CD14-positive monocyte (primary cell): ENCODE measurements at regions not wholly inside any gene's neighbourhood (a gene's known extent, or its start where the extent isn't known, plus 50 kb on each side); places are given as distances from the start of the nearest gene placed in this dataset.
"Not testable (repeated sequence)": the region's sequence is repeated elsewhere in the genome, so short reads cannot be mapped to it uniquely, and the experiment has no call there.

Experiments used
- DNase-seq, 3 donors: peaks; one replicate each; pipeline ENCODE4 v3.0.0-alpha.2; 2011 to 2022
- H2AFZ ChIP-seq: 2 replicates; pipeline ENCODE4 v1.6.0; 2012; ENCODE audit warnings: mild to moderate bottlenecking, low read depth, low read length, inconsistent platforms; ENCODE audit not compliant: insufficient read depth, poor library complexity, severe bottlenecking
- H3K27ac ChIP-seq, 2 donors: 1 replicate in 1 of 2; 2 replicates in 1 of 2; pipeline ENCODE4 v1.5.1; 2012 to 2013; ENCODE audit warnings: low read length in 2 of 2, control low read depth in 1 of 2, inconsistent platforms in 1 of 2, low read depth in 1 of 2, mild to moderate bottlenecking in 1 of 2
- H3K27me3 ChIP-seq, 2 donors: one replicate each; pipeline versions ENCODE4 v1.6.0 to v1.6.1; 2011 to 2013; ENCODE audit warnings: low read length in 2 of 2; ENCODE audit not compliant: control insufficient read depth in 2 of 2, insufficient read depth in 2 of 2
- H3K36me3 ChIP-seq, 2 donors: replicated peaks in 1 of 2; 1 replicate in 1 of 2; 2 replicates in 1 of 2; pipeline versions ENCODE4 v1.5.1 to v1.6.1; 2012 to 2013; ENCODE audit warnings: low read length in 2 of 2, control low read depth in 1 of 2, inconsistent platforms in 1 of 2, mild to moderate bottlenecking in 1 of 2; ENCODE audit not compliant: insufficient read depth in 2 of 2, control insufficient read depth in 1 of 2
- H3K4me1 ChIP-seq, 2 donors: 1 replicate in 1 of 2; 2 replicates in 1 of 2; pipeline versions ENCODE4 v1.5.1 to v1.6.1; 2012 to 2013; ENCODE audit warnings: low read length in 2 of 2, control low read depth in 1 of 2, inconsistent platforms in 1 of 2, mild to moderate bottlenecking in 1 of 2, moderate library complexity in 1 of 2; ENCODE audit not compliant: insufficient read depth in 2 of 2, control insufficient read depth in 1 of 2
- H3K4me2 ChIP-seq: replicated peaks from 2 replicates; pipeline ENCODE3; 2012; ENCODE audit warnings: low read length, moderate library complexity, mild to moderate bottlenecking; ENCODE audit not compliant: poor library complexity, severe bottlenecking; ENCODE audit errors: extremely low read depth
- H3K4me3 ChIP-seq, 3 experiments: fragments of 200-600 bp in 1 of 3; sonication (generic) in 1 of 3; replicated peaks in 1 of 3; 1 replicate in 2 of 3; 2 replicates in 1 of 3; pipeline ENCODE4 v1.5.1; 2011 to 2013; ENCODE audit warnings: low read length in 3 of 3, mild to moderate bottlenecking in 3 of 3, control low read depth in 2 of 3, low read depth in 2 of 3, inconsistent platforms in 1 of 3, moderate library complexity in 1 of 3
- H3K79me2 ChIP-seq: 2 replicates; pipeline ENCODE4 v1.6.0; 2012; ENCODE audit warnings: mild to moderate bottlenecking, control low read depth, inconsistent platforms, low read length, moderate library complexity; ENCODE audit not compliant: insufficient read depth
- H3K9ac ChIP-seq: 2 replicates; pipeline ENCODE4 v1.6.0; 2017; ENCODE audit warnings: low read length, mild to moderate bottlenecking; ENCODE audit not compliant: insufficient read depth, poor library complexity, severe bottlenecking
- H3K9me3 ChIP-seq, 2 donors: replicated peaks in 1 of 2; 1 replicate in 1 of 2; 2 replicates in 1 of 2; pipeline versions ENCODE4 v1.5.1 to v1.6.1; 2012 to 2013; ENCODE audit warnings: low read length in 2 of 2, control low read depth in 1 of 2; ENCODE audit not compliant: control insufficient read depth in 1 of 2, insufficient read depth in 1 of 2
- H4K20me1 ChIP-seq: 2 replicates; pipeline ENCODE4 v1.6.0; 2012; ENCODE audit warnings: mild to moderate bottlenecking, low read length, control low read depth, moderate library complexity; ENCODE audit not compliant: insufficient read depth
- H3K27ac Mint-ChIP-seq, 7 donors: one replicate each; pipeline ENCODE4 v1.8.0; 2020; ENCODE audit warnings: mild to moderate bottlenecking in 7 of 7, mixed read lengths in 7 of 7, moderate library complexity in 6 of 7, inconsistent platforms in 2 of 7
- H3K27me3 Mint-ChIP-seq, 3 donors: one replicate each; pipeline ENCODE4 v1.8.0; 2021 to 2022; ENCODE audit warnings: low read depth in 3 of 3, mild to moderate bottlenecking in 3 of 3, mixed read lengths in 3 of 3, moderate library complexity in 3 of 3, inconsistent platforms in 1 of 3
- H3K36me3 Mint-ChIP-seq, 2 donors: one replicate each; pipeline ENCODE4 v1.8.0; 2020; ENCODE audit warnings: mixed read lengths in 2 of 2, inconsistent platforms in 1 of 2, mild to moderate bottlenecking in 1 of 2
- H3K4me1 Mint-ChIP-seq: one replicate; pipeline ENCODE4 v1.8.0; 2020; ENCODE audit warnings: mild to moderate bottlenecking, mixed read lengths
- H3K4me3 Mint-ChIP-seq, 2 donors: one replicate each; pipeline ENCODE4 v1.8.0; 2020; ENCODE audit warnings: mild to moderate bottlenecking in 2 of 2, mixed read lengths in 2 of 2, moderate library complexity in 1 of 2
- H3K9me3 Mint-ChIP-seq, 7 donors: one replicate each; pipeline ENCODE4 v1.8.0; 2020 to 2022; ENCODE audit warnings: mixed read lengths in 7 of 7, mild to moderate bottlenecking in 6 of 7, moderate library complexity in 6 of 7, inconsistent platforms in 2 of 7
- WGBS: methylation state at CpG from one replicate; pipeline ENCODE4 v1.1.5; 2013; ENCODE audit warnings: missing lambda C conversion rate; ENCODE audit not compliant: insufficient coverage; 5-methylcytosine and 5-hydroxymethylcytosine counted together
- intact Hi-C, 2 donors: fragments of 100-400 bp; cut with micrococcal nuclease; formaldehyde crosslinking; loops; one replicate each; pipeline versions ENCODE4 v1.15.0 to v1.15.1; 2023
- TF ChIP-seq, protein P1 (sequence below): fragments of 200-600 bp; IDR thresholded peaks from one replicate; pipeline ENCODE4 v1.8.0; 2022; ENCODE audit warnings: antibody characterized with exemption, mild to moderate bottlenecking

DNA sequence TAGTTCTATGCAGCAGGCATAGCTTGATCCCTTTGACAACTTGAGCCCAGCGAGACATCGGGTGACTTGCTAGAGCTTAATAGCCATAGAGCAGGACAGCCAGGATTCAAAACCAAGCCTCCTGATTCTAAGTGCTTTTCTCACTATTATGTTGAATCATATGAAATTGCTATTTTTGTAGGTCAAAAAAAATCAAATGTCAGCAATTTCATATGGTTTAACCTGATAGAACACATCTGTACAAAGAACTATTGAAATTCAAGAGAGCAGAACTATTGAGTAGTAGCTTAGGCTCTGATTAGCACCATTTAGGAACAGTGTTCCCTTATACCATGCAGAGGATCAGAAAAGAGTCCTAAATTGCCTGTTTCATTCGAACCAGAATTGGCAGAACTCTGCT lies 132.0 kb downstream of the EMP1 start:
- H3K36me3 Mint-ChIP-seq = no peaks in the 10 kb centered on the region
- no peak for DNase-seq
- H3K9me3 Mint-ChIP-seq = peaks cover 0 to 3% (median 0%) of the 10 kb centered on the region in 7 donors
- intact Hi-C loops = no loop called here
- Histone ChIP-seq H3K27ac (no peak overlapping the region), H3K4me1 (no peaks in the 10 kb centered on the region), H3K4me2 (no peak overlapping the region), H3K79me2 (no peaks in the 10 kb centered on the region), H3K36me3 (no peaks in the 10 kb centered on the region), H3K9me3 (no peaks in the 10 kb centered on the region), H3K27me3 (no peaks in the 10 kb centered on the region), H3K4me3 (no peak overlapping the region), H4K20me1 (no peaks in the 10 kb centered on the region), H3K9ac (no peak overlapping the region), H2AFZ (no peak overlapping the region)
- no peaks in the 10 kb centered on the region for H3K4me1 Mint-ChIP-seq
- H3K27ac Mint-ChIP-seq = no peak overlapping the region
- no peak overlapping the region for H3K4me3 Mint-ChIP-seq
- WGBS = no CpG with 5 or more reads among the region's 3 CpGs
- TF ChIP-seq, protein P1, sequence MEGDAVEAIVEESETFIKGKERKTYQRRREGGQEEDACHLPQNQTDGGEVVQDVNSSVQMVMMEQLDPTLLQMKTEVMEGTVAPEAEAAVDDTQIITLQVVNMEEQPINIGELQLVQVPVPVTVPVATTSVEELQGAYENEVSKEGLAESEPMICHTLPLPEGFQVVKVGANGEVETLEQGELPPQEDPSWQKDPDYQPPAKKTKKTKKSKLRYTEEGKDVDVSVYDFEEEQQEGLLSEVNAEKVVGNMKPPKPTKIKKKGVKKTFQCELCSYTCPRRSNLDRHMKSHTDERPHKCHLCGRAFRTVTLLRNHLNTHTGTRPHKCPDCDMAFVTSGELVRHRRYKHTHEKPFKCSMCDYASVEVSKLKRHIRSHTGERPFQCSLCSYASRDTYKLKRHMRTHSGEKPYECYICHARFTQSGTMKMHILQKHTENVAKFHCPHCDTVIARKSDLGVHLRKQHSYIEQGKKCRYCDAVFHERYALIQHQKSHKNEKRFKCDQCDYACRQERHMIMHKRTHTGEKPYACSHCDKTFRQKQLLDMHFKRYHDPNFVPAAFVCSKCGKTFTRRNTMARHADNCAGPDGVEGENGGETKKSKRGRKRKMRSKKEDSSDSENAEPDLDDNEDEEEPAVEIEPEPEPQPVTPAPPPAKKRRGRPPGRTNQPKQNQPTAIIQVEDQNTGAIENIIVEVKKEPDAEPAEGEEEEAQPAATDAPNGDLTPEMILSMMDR = no peak
- H3K27me3 Mint-ChIP-seq = peaks cover 0 to 4% (median 1%) of the 10 kb centered on the region in 3 donors

DNA sequence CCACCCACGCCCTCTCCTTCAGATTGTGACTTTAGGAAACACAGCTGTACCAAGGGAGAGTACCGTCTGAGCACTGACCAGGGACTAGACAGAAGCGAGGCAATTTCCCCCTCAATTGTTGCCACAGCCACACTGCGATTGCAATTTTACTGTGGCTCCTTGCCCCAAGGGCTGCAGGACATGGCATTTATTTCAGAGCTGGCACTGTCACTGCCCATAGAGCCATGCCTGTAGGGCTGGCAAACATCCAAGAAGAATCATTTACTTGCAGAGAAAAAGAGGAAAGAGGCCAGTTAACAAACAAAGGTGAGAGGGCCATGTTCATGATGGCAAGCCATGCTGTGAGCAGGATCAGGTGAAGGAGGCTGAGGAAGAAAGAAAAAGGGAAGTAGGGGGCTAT lies 129.6 kb downstream of the EMP1 start:
- Mint-ChIP-seq H3K27ac (no peak overlapping the region), H3K9me3 (peaks cover 0 to 3% (median 0%) of the 10 kb centered on the region in 7 donors), H3K27me3 (peaks cover 0 to 7% (median 4%) of the 10 kb centered on the region in 3 donors), H3K36me3 (no peaks in the 10 kb centered on the region), H3K4me1 (no peaks in the 10 kb centered on the region), H3K4me3 (no peak overlapping the region)
- no peaks in the 10 kb centered on the region for H3K27me3 ChIP-seq
- H4K20me1 ChIP-seq = no peaks in the 10 kb centered on the region
- H3K36me3 ChIP-seq = no peaks in the 10 kb centered on the region
- H3K79me2 ChIP-seq = no peaks in the 10 kb centered on the region
- intact Hi-C loops = no loop called here
- no peak for DNase-seq
- no peak overlapping the region for H3K4me3 ChIP-seq
- H3K9me3 ChIP-seq = no peaks in the 10 kb centered on the region
- H3K4me2 ChIP-seq = no peak overlapping the region
- WGBS = 90% methylated on average over 3 of the region's 4 CpGs
- no peaks in the 10 kb centered on the region for H3K4me1 ChIP-seq
- H2AFZ ChIP-seq = no peak overlapping the region
- no peak overlapping the region for H3K9ac ChIP-seq
- TF ChIP-seq, protein P1 = no peak
- no peak overlapping the region for H3K27ac ChIP-seq

DNA sequence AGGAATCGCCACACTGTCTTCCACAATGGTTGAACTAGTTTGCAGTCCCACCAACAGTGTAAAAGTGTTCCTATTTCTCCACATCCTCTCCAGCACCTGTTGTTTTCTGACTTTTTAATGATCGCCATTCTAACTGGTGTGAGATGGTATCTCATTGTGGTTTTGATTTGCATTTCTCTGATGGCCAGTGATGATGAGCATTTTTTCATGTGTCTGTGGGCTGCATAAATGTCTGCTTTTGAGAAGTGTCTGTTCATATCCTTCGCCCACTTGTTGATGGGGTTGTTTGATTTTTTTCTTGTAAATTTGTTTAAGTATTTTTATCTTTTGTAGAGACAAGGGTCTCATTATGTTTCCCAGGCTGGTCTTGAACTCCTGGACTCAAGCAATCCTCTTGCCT lies 128.5 kb downstream of the EMP1 start:
- H4K20me1 ChIP-seq, H3K4me3 ChIP-seq, H3K4me2 ChIP-seq, DNase-seq, H3K9me3 ChIP-seq, H3K79me2 ChIP-seq, H3K4me1 Mint-ChIP-seq, H3K27me3 ChIP-seq, intact Hi-C loops, H3K27ac ChIP-seq, H3K36me3 ChIP-seq, H2AFZ ChIP-seq, H3K4me3 Mint-ChIP-seq, H3K36me3 Mint-ChIP-seq, H3K9me3 Mint-ChIP-seq, H3K27ac Mint-ChIP-seq, H3K4me1 ChIP-seq, H3K9ac ChIP-seq, H3K27me3 Mint-ChIP-seq: not testable (repeated sequence)
- 83% methylated on average over 1 of the region's 3 CpGs for WGBS
